WTC11 (cell line): ENCODE measurements at regions not wholly inside any gene's neighbourhood (a gene's known extent, or its start where the extent isn't known, plus 50 kb on each side); places are given as distances from the start of the nearest gene placed in this dataset.

ENCODE experiments used
- ATAC-seq: fragments of 200-7000 bp; cut with Tn5 transposase; 2 replicates; pipeline ENCODE4 v1.10.0; 2021; ENCODE audit warnings: mild to moderate bottlenecking, moderate library complexity
- CTCF ChIA-PET: fragments of 300-600 bp; sonication (Branson Sonifier 250); formaldehyde crosslinking; loops from one replicate; lab custom pipeline; 2021; ENCODE audit warnings: antibody characterized with exemption; lab: Charles Lee
- POLR2A ChIA-PET: fragments of 350-600 bp; sonication (Branson Sonifier 250); formaldehyde crosslinking; loops from one replicate; lab custom pipeline; 2021; ENCODE audit warnings: antibody characterized with exemption; lab: Charles Lee
- DNase-seq: peaks from one replicate; pipeline ENCODE4 v3.0.0; 2021; ENCODE audit warnings: low spot score
- H3K27ac Mint-ChIP-seq: 2 replicates; pipeline ENCODE4 v1.8.0; 2021; ENCODE audit warnings: mixed read lengths
- H3K27me3 Mint-ChIP-seq: 2 replicates; pipeline ENCODE4 v1.8.0; 2021; ENCODE audit warnings: low read depth, mild to moderate bottlenecking, moderate library complexity, mixed read lengths
- H3K36me3 Mint-ChIP-seq: 2 replicates; pipeline ENCODE4 v1.8.0; 2021; ENCODE audit warnings: mixed read lengths
- H3K4me1 Mint-ChIP-seq: 2 replicates; pipeline ENCODE4 v1.8.0; 2022; ENCODE audit warnings: mixed read lengths
- H3K4me3 Mint-ChIP-seq: 2 replicates; pipeline ENCODE4 v1.8.0; 2021; ENCODE audit warnings: mild to moderate bottlenecking, moderate library complexity, mixed read lengths
- H3K9me3 Mint-ChIP-seq: 2 replicates; pipeline ENCODE4 v1.8.0; 2021; ENCODE audit warnings: mixed read lengths
- ELF4 ChIP-seq: sonication (generic); formaldehyde crosslinking; IDR thresholded peaks from 2 replicates; pipeline ENCODE4 v1.8.1; 2022; ENCODE audit warnings: low read depth, mild to moderate bottlenecking, moderate library complexity, missing genetic modification reagents
- EMX1 ChIP-seq: fragments of 250-450 bp; sonication (Bioruptor Pico); IDR thresholded peaks from 2 replicates; pipeline ENCODE4 v1.8.0; 2021; ENCODE audit warnings: mild to moderate bottlenecking
- GTF2I ChIP-seq: fragments of 250-450 bp; sonication (Bioruptor Pico); conservative IDR thresholded peaks from 2 replicates; pipeline ENCODE4 v1.4.0; 2021; ENCODE audit warnings: mild to moderate bottlenecking
- MYBL2 ChIP-seq: sonication (generic); formaldehyde crosslinking; IDR thresholded peaks from 2 replicates; pipeline ENCODE4 v1.8.1; 2023; ENCODE audit warnings: mild to moderate bottlenecking, moderate library complexity, missing genetic modification reagents
- OVOL2 ChIP-seq: fragments of 250-450 bp; sonication (Bioruptor Pico); IDR thresholded peaks from 2 replicates; pipeline ENCODE4 v1.9.0; 2021; ENCODE audit warnings: mild to moderate bottlenecking, borderline replicate concordance
- SMAD4 ChIP-seq: sonication (generic); formaldehyde crosslinking; IDR thresholded peaks from 2 replicates; pipeline ENCODE4 v1.8.0; 2022; ENCODE audit warnings: mild to moderate bottlenecking, missing genetic modification reagents
- SP1 ChIP-seq: sonication (generic); formaldehyde crosslinking; conservative IDR thresholded peaks from 2 replicates; pipeline ENCODE4 v1.8.1; 2022; ENCODE audit warnings: missing genetic modification reagents
- USF1 ChIP-seq: sonication (generic); formaldehyde crosslinking; IDR thresholded peaks from 2 replicates; pipeline ENCODE4 v1.8.0; 2022; ENCODE audit warnings: mild to moderate bottlenecking, missing genetic modification reagents
- USF2 ChIP-seq: sonication (generic); formaldehyde crosslinking; IDR thresholded peaks from 2 replicates; pipeline ENCODE4 v1.8.1; 2023; ENCODE audit warnings: mild to moderate bottlenecking, missing genetic modification reagents, moderate library complexity
- ZBTB43 ChIP-seq: sonication (generic); formaldehyde crosslinking; IDR thresholded peaks from 2 replicates; pipeline ENCODE4 v1.8.1; 2023; ENCODE audit warnings: mild to moderate bottlenecking, missing genetic modification reagents
- ZNF232 ChIP-seq: sonication (generic); formaldehyde crosslinking; IDR thresholded peaks from 2 replicates; pipeline ENCODE4 v1.8.0; 2022; ENCODE audit warnings: mild to moderate bottlenecking, missing genetic modification reagents
- ZNF317 ChIP-seq: sonication (generic); formaldehyde crosslinking; IDR thresholded peaks from 2 replicates; pipeline ENCODE4 v1.8.1; 2023; ENCODE audit warnings: low read depth, mild to moderate bottlenecking, moderate library complexity, missing genetic modification reagents, borderline replicate concordance
- ZNF416 ChIP-seq: fragments of 250-450 bp; sonication (Bioruptor Pico); IDR thresholded peaks from 2 replicates; pipeline ENCODE4 v1.9.0; 2021; ENCODE audit warnings: mild to moderate bottlenecking, inconsistent platforms
- ZNF423 ChIP-seq: fragments of 250-450 bp; sonication (Bioruptor Pico); IDR thresholded peaks from 2 replicates; pipeline ENCODE4 v2.1.2; 2022; ENCODE audit warnings: mild to moderate bottlenecking, moderate library complexity
- TF ChIP-seq, protein P1 (sequence below): fragments of 250-450 bp; sonication (Bioruptor Pico); IDR thresholded peaks from 2 replicates; pipeline ENCODE4 v1.9.0; 2021; ENCODE audit warnings: mild to moderate bottlenecking
- TF ChIP-seq, protein P2 (sequence below): sonication (generic); formaldehyde crosslinking; IDR thresholded peaks from 2 replicates; pipeline ENCODE4 v1.8.1; 2023; ENCODE audit warnings: mild to moderate bottlenecking, moderate library complexity, missing genetic modification reagents
- TF ChIP-seq, protein P3 (sequence below): sonication (generic); formaldehyde crosslinking; IDR thresholded peaks from 2 replicates; pipeline ENCODE4 v1.8.1; 2022; ENCODE audit warnings: low read depth, mild to moderate bottlenecking, moderate library complexity, missing genetic modification reagents, borderline replicate concordance
- TF ChIP-seq, protein P4 (sequence below): sonication (generic); formaldehyde crosslinking; IDR thresholded peaks from 2 replicates; pipeline ENCODE4 v1.8.0; 2022; ENCODE audit warnings: mild to moderate bottlenecking, missing genetic modification reagents

DNA sequence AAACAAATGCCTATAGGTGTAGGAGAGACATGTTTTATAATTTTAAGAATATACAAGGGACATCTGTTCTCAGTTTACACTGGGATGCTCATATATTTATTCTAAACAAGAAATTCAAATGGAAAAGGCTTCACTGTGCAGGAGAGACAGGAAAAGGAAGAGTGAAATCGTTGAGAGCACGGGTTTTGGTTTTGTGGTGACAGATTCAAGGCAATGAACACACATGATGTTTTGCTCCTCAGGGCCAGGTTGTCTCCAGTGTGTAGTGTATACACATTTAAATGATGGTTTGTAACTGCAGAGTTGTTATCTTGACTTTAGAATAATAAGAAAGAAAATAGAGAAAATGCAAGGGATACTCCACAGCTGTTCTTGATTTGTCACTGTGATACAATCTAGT lies 73.7 kb downstream of the S1PR1 start:
- H3K4me3 Mint-ChIP-seq = peak overlapping the region; percentile 82
- H3K27me3 Mint-ChIP-seq = peaks cover 59% of the 10 kb centered on the region
- no peak for DNase-seq
- no peaks in the 10 kb centered on the region for H3K36me3 Mint-ChIP-seq
- H3K27ac Mint-ChIP-seq = no peak overlapping the region
- 0 out of 2 replicates have a peak, but pooled peaks cover 3% of the 10 kb centered on the region for H3K9me3 Mint-ChIP-seq
- CTCF ChIA-PET = interaction anchor here (0.7 to 3.4 kb wide), 10 partner anchors 42 to 683 kb away, joined by 3 to 94 read pairs (median 6); no protein-coding TSS in a partner anchor
- POLR2A ChIA-PET = no interaction called here
- TF ChIP-seq, protein P1, sequence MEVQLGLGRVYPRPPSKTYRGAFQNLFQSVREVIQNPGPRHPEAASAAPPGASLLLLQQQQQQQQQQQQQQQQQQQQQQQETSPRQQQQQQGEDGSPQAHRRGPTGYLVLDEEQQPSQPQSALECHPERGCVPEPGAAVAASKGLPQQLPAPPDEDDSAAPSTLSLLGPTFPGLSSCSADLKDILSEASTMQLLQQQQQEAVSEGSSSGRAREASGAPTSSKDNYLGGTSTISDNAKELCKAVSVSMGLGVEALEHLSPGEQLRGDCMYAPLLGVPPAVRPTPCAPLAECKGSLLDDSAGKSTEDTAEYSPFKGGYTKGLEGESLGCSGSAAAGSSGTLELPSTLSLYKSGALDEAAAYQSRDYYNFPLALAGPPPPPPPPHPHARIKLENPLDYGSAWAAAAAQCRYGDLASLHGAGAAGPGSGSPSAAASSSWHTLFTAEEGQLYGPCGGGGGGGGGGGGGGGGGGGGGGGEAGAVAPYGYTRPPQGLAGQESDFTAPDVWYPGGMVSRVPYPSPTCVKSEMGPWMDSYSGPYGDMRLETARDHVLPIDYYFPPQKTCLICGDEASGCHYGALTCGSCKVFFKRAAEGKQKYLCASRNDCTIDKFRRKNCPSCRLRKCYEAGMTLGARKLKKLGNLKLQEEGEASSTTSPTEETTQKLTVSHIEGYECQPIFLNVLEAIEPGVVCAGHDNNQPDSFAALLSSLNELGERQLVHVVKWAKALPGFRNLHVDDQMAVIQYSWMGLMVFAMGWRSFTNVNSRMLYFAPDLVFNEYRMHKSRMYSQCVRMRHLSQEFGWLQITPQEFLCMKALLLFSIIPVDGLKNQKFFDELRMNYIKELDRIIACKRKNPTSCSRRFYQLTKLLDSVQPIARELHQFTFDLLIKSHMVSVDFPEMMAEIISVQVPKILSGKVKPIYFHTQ = no peak
- TF ChIP-seq, protein P2, sequence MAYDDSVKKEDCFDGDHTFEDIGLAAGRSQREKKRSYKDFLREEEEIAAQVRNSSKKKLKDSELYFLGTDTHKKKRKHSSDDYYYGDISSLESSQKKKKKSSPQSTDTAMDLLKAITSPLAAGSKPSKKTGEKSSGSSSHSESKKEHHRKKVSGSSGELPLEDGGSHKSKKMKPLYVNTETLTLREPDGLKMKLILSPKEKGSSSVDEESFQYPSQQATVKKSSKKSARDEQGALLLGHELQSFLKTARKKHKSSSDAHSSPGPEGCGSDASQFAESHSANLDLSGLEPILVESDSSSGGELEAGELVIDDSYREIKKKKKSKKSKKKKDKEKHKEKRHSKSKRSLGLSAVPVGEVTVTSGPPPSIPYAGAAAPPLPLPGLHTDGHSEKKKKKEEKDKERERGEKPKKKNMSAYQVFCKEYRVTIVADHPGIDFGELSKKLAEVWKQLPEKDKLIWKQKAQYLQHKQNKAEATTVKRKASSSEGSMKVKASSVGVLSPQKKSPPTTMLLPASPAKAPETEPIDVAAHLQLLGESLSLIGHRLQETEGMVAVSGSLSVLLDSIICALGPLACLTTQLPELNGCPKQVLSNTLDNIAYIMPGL (CRISPR knock-in tag) = no peak
- TF ChIP-seq ELF4 (CRISPR knock-in tag) = no peak
- no peak for TF ChIP-seq ZNF423 (CRISPR knock-in tag)
- no peak for TF ChIP-seq ZNF232 (CRISPR knock-in tag)
- TF ChIP-seq, protein P3, sequence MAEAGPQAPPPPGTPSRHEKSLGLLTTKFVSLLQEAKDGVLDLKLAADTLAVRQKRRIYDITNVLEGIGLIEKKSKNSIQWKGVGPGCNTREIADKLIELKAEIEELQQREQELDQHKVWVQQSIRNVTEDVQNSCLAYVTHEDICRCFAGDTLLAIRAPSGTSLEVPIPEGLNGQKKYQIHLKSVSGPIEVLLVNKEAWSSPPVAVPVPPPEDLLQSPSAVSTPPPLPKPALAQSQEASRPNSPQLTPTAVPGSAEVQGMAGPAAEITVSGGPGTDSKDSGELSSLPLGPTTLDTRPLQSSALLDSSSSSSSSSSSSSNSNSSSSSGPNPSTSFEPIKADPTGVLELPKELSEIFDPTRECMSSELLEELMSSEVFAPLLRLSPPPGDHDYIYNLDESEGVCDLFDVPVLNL (CRISPR knock-in tag) = no peak
- TF ChIP-seq SMAD4 (CRISPR knock-in tag) = no peak
- no peak for TF ChIP-seq MYBL2 (CRISPR knock-in tag)
- TF ChIP-seq EMX1 = no peak
- no peak for TF ChIP-seq USF2 (CRISPR knock-in tag)
- no peak for TF ChIP-seq USF1 (CRISPR knock-in tag)
- TF ChIP-seq, protein P4, sequence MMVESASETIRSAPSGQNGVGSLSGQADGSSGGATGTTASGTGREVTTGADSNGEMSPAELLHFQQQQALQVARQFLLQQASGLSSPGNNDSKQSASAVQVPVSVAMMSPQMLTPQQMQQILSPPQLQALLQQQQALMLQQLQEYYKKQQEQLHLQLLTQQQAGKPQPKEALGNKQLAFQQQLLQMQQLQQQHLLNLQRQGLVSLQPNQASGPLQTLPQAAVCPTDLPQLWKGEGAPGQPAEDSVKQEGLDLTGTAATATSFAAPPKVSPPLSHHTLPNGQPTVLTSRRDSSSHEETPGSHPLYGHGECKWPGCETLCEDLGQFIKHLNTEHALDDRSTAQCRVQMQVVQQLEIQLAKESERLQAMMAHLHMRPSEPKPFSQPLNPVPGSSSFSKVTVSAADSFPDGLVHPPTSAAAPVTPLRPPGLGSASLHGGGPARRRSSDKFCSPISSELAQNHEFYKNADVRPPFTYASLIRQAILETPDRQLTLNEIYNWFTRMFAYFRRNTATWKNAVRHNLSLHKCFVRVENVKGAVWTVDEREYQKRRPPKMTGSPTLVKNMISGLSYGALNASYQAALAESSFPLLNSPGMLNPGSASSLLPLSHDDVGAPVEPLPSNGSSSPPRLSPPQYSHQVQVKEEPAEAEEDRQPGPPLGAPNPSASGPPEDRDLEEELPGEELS = no peak
- TF ChIP-seq, all 79 proteins: peak for 0
- peaks cover 40% of the 10 kb centered on the region for H3K4me1 Mint-ChIP-seq
- ATAC-seq = no peak

GRCh38 chr1:101311146-101311920 lies 74.5 kb downstream of the S1PR1 start:
- DNase-seq = no peak
- no peak overlapping the region for H3K27ac Mint-ChIP-seq
- H3K27me3 Mint-ChIP-seq = peaks cover 61% of the 10 kb centered on the region
- H3K4me1 Mint-ChIP-seq = peaks cover 44% of the 10 kb centered on the region
- POLR2A ChIA-PET = no interaction called here
- H3K9me3 Mint-ChIP-seq = 0 out of 2 replicates have a peak, but pooled peaks cover 3% of the 10 kb centered on the region
- H3K4me3 Mint-ChIP-seq = no peak overlapping the region
- CTCF ChIA-PET = interaction anchor here (0.7 to 3.4 kb wide), 3 partner anchors 43 to 682 kb away, joined by 3 to 94 read pairs (median 44); no protein-coding TSS in a partner anchor
- ATAC-seq = no peak
- no peaks in the 10 kb centered on the region for H3K36me3 Mint-ChIP-seq
- TF ChIP-seq ZBTB43 (CRISPR knock-in tag) (no peak), ZNF317 (CRISPR knock-in tag) (no peak), OVOL2 (CRISPR knock-in tag) (no peak), MYBL2 (CRISPR knock-in tag) (no peak), SP1 (CRISPR knock-in tag) (no peak), GTF2I (CRISPR knock-in tag) (no peak), ZNF416 (CRISPR knock-in tag) (no peak)
- TF ChIP-seq, protein P2 (CRISPR knock-in tag) = no peak
- TF ChIP-seq, protein P4 = no peak
